SK-N-MC (cell line): ENCODE measurements at regions not wholly inside any gene's neighbourhood (a gene's known extent, or its start where the extent isn't known, plus 50 kb on each side); places are given as distances from the start of the nearest gene placed in this dataset.

Experiments
- FOXP2 ChIP-seq: optimal IDR thresholded peaks from 2 replicates; pipeline ENCODE3; 2011; ENCODE audit warnings: mild to moderate bottlenecking, moderate library complexity; ENCODE audit not compliant: insufficient read depth; ENCODE audit errors: extremely low read length, control extremely low read depth
- POLR2AphosphoS5 ChIP-seq: IDR thresholded peaks from 2 replicates; pipeline ENCODE4 v1.6.1; 2012; ENCODE audit warnings: mild to moderate bottlenecking, low read depth, low read length, borderline replicate concordance

DNA sequence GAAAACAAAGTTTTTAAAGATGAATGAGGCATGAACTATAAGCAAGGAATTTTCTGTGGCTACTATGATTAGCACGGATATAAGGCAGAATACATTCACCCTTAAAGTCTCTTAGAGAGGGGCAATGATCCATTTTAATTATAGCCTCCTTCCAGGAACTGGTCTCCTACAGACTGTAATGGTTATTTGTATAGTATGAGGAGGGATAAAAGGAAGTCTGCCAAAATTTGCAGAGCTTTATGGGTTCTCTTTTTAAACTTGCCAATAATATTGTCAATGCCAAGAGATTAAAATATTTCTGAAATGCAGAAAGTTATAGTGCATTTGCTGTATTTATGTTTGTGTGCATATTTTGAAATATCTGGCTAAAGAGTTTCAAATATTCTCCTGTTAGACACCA lies 271.4 kb upstream of the LUZP2 start:
- TF ChIP-seq POLR2AphosphoS5 (no peak), FOXP2 (no peak)
